CD4-positive, CD25-positive, alpha-beta regulatory T cell (primary cell): ENCODE measurements at regions not wholly inside any gene's neighbourhood (a gene's known extent, or its start where the extent isn't known, plus 50 kb on each side); places are given as distances from the start of the nearest gene placed in this dataset.

Source experiments
- ATAC-seq, 2 donors: fragments of 150-1000 bp; cut with Tn5 transposase; one replicate each; pipeline ENCODE4 v1.10.0; 2021; ENCODE audit warnings: low read depth in 2 of 2, moderate number of reproducible peaks in 2 of 2, moderate library complexity in 1 of 2
- DNase-seq, 3 donors: peaks; one replicate each; pipeline versions ENCODE4 v3.0.0 to v3.0.0-alpha.2; 2012 to 2022; ENCODE audit warnings: mixed read lengths in 1 of 3
- H3K27ac ChIP-seq: one replicate; pipeline ENCODE4 v1.7.0; 2013; ENCODE audit warnings: mild to moderate bottlenecking, low read length; ENCODE audit not compliant: insufficient read depth, poor library complexity, severe bottlenecking
- H3K27me3 ChIP-seq: one replicate; pipeline ENCODE4 v1.7.0; 2013; ENCODE audit warnings: low read length; ENCODE audit not compliant: control insufficient read depth, insufficient read depth
- H3K36me3 ChIP-seq: one replicate; pipeline ENCODE4 v1.7.0; 2013; ENCODE audit warnings: mild to moderate bottlenecking, low read length, moderate library complexity; ENCODE audit not compliant: control insufficient read depth, insufficient read depth
- H3K4me1 ChIP-seq: 2 replicates; pipeline ENCODE4 v1.7.0; 2013; ENCODE audit warnings: mild to moderate bottlenecking, low read length; ENCODE audit not compliant: insufficient read depth, control insufficient read depth, poor library complexity, severe bottlenecking
- H3K4me3 ChIP-seq: one replicate; pipeline ENCODE4 v1.7.0; 2013; ENCODE audit warnings: low read depth, mild to moderate bottlenecking, low read length, moderate library complexity
- H3K9me3 ChIP-seq, 2 experiments: 1 replicate in 1 of 2; 2 replicates in 1 of 2; pipeline ENCODE4 v1.7.0; 2013; ENCODE audit warnings: low read length in 2 of 2, mild to moderate bottlenecking in 1 of 2, moderate library complexity in 1 of 2; ENCODE audit not compliant: control insufficient read depth in 2 of 2
- H3K27ac Mint-ChIP-seq, 3 donors: one replicate each; pipeline ENCODE4 v1.8.0; 2020 to 2022; ENCODE audit warnings: mild to moderate bottlenecking in 3 of 3, mixed read lengths in 3 of 3, moderate library complexity in 2 of 3
- H3K27me3 Mint-ChIP-seq: one replicate; pipeline ENCODE4 v1.8.0; 2022; ENCODE audit warnings: mild to moderate bottlenecking, mixed read lengths
- H3K36me3 Mint-ChIP-seq: one replicate; pipeline ENCODE4 v1.8.0; 2020; ENCODE audit warnings: mixed read lengths
- H3K4me1 Mint-ChIP-seq, 4 donors: one replicate each; pipeline ENCODE4 v1.8.0; 2020 to 2022; ENCODE audit warnings: mixed read lengths in 4 of 4, mild to moderate bottlenecking in 1 of 4
- H3K4me3 Mint-ChIP-seq, 4 donors: one replicate each; pipeline ENCODE4 v1.8.0; 2020 to 2022; ENCODE audit warnings: mild to moderate bottlenecking in 4 of 4, mixed read lengths in 4 of 4, moderate library complexity in 3 of 4
- H3K9me3 Mint-ChIP-seq, 7 donors: one replicate each; pipeline ENCODE4 v1.8.0; 2020 to 2022; ENCODE audit warnings: mixed read lengths in 7 of 7, mild to moderate bottlenecking in 3 of 7, moderate library complexity in 2 of 7

DNA sequence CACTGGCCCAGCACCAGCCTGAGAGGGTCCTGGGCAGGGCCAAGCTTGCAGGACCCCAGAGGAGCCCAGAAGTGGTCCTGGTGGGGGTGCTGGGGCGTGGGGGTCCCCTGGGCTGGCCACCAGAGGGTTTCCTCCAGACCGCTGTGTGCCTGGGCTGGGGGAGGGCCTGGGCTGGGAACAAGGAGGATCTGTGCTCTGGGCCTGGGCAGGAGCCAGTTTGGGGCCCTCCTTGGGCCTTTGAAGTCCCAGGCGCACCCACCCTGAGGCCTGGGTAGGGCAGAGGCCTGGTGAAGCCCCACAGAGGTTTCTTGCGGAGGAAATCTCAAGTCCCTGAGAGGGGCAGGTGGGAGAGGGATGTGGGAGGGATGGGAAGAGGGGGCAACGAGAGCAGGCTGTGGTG is 63.4 kb upstream of the GPC1 start:
- no peak for DNase-seq

GRCh38 chr2:240373289-240373885 is 62.1 kb upstream of the GPC1 start:
- Mint-ChIP-seq H3K27me3 (peaks cover 4% of the 10 kb centered on the region), H3K36me3 (no peaks in the 10 kb centered on the region), H3K4me1 (no peaks in the 10 kb centered on the region), H3K9me3 (no peaks in the 10 kb centered on the region), H3K4me3 (no peak overlapping the region), H3K27ac (no peak overlapping the region)
- H3K36me3 ChIP-seq, result no peaks in the 10 kb centered on the region
- ATAC-seq, result no peak
- H3K4me1 ChIP-seq, result no peaks in the 10 kb centered on the region
- no peak overlapping the region for H3K27ac ChIP-seq
- no peak for DNase-seq
- no peaks in the 10 kb centered on the region for H3K27me3 ChIP-seq
- no peak overlapping the region for H3K4me3 ChIP-seq
- H3K9me3 ChIP-seq, result no peaks in the 10 kb centered on the region

More for the DNA sequence above, 63.4 kb upstream of the GPC1 start:
- peaks cover 4% of the 10 kb centered on the region for H3K27me3 Mint-ChIP-seq
- Histone ChIP-seq H3K4me3 (no peak overlapping the region), H3K27ac (no peak overlapping the region), H3K27me3 (no peaks in the 10 kb centered on the region), H3K36me3 (no peaks in the 10 kb centered on the region), H3K9me3 (no peaks in the 10 kb centered on the region), H3K4me1 (no peaks in the 10 kb centered on the region)
- H3K36me3 Mint-ChIP-seq, result no peaks in the 10 kb centered on the region
- no peak overlapping the region for H3K4me3 Mint-ChIP-seq
- H3K27ac Mint-ChIP-seq, result no peak overlapping the region
- H3K9me3 Mint-ChIP-seq, result no peaks in the 10 kb centered on the region
- H3K4me1 Mint-ChIP-seq, result no peaks in the 10 kb centered on the region
- ATAC-seq, result no peak

GRCh38 chr2:240374085-240374907 is 61.2 kb upstream of the GPC1 start:
- Mint-ChIP-seq H3K27me3 (peaks cover 4% of the 10 kb centered on the region), H3K9me3 (no peaks in the 10 kb centered on the region)
- no peak for ATAC-seq

GRCh38 chr2:240375024-240375645 is 60.3 kb upstream of the GPC1 start:
- Mint-ChIP-seq H3K9me3 (peaks cover 0 to 2% (median 0%) of the 10 kb centered on the region in 7 donors), H3K4me3 (no peak overlapping the region), H3K27ac (no peak overlapping the region), H3K4me1 (no peaks in the 10 kb centered on the region), H3K36me3 (no peaks in the 10 kb centered on the region), H3K27me3 (peaks cover 4% of the 10 kb centered on the region)
- Histone ChIP-seq H3K27me3 (no peaks in the 10 kb centered on the region), H3K4me1 (no peaks in the 10 kb centered on the region), H3K36me3 (no peaks in the 10 kb centered on the region), H3K27ac (no peak overlapping the region), H3K9me3 (no peaks in the 10 kb centered on the region), H3K4me3 (no peak overlapping the region)
- no peak for ATAC-seq
- no peak for DNase-seq

More at GRCh38 chr2:240374085-240374907, 61.2 kb upstream of the GPC1 start:
- Mint-ChIP-seq H3K4me1 (no peaks in the 10 kb centered on the region), H3K27ac (no peak overlapping the region), H3K36me3 (no peaks in the 10 kb centered on the region), H3K4me3 (no peak overlapping the region)
- Histone ChIP-seq H3K36me3 (no peaks in the 10 kb centered on the region), H3K4me1 (no peaks in the 10 kb centered on the region), H3K4me3 (no peak overlapping the region), H3K9me3 (no peaks in the 10 kb centered on the region), H3K27me3 (no peaks in the 10 kb centered on the region), H3K27ac (no peak overlapping the region)
- DNase-seq, result no peak

DNA sequence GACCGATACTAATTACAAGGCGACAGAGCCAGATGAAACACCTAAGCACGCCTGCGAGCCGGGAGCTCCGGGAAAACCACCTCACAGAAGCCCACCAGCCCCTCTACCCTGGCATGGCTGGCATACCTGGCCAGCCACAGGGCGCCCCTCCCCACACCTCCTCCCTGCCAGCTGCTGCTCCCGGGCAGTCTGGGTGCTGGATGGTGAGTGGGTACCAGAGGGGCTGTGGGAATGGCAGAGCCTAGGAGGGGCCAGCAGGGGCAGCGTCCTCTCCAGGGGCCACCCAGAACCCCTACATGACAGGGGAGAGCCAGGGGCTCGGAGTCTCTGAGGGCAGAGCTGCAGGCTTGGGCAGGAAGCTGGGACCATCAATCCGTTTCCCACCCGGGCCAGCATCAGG is 58.7 kb upstream of the GPC1 start:
- H3K36me3 ChIP-seq, result no peaks in the 10 kb centered on the region
- no peaks in the 10 kb centered on the region for H3K27me3 ChIP-seq
- no peak overlapping the region for H3K4me3 ChIP-seq
- Mint-ChIP-seq H3K27ac (no peak overlapping the region), H3K27me3 (peaks cover 4% of the 10 kb centered on the region), H3K36me3 (no peaks in the 10 kb centered on the region), H3K9me3 (peaks cover 0 to 2% (median 0%) of the 10 kb centered on the region in 7 donors), H3K4me3 (no peak overlapping the region), H3K4me1 (no peaks in the 10 kb centered on the region)
- ATAC-seq (no peak), DNase-seq (no peak)
- H3K27ac ChIP-seq, result no peak overlapping the region
- no peaks in the 10 kb centered on the region for H3K4me1 ChIP-seq
- no peaks in the 10 kb centered on the region for H3K9me3 ChIP-seq

GRCh38 chr2:240377366-240377765 is 58.1 kb upstream of the GPC1 start:
- no peak overlapping the region for H3K27ac Mint-ChIP-seq
- no peak overlapping the region for H3K4me3 ChIP-seq
- H3K27ac ChIP-seq, result no peak overlapping the region
- no peaks in the 10 kb centered on the region for H3K4me1 Mint-ChIP-seq
- no peak for DNase-seq
- peaks cover 4% of the 10 kb centered on the region for H3K27me3 Mint-ChIP-seq
- peaks cover 0 to 2% (median 0%) of the 10 kb centered on the region in 7 donors for H3K9me3 Mint-ChIP-seq
- H3K4me3 Mint-ChIP-seq, result no peak overlapping the region
- no peaks in the 10 kb centered on the region for H3K9me3 ChIP-seq
- no peaks in the 10 kb centered on the region for H3K27me3 ChIP-seq
- H3K36me3 ChIP-seq, result no peaks in the 10 kb centered on the region
- no peaks in the 10 kb centered on the region for H3K36me3 Mint-ChIP-seq
- no peak for ATAC-seq
- H3K4me1 ChIP-seq, result no peaks in the 10 kb centered on the region

DNA sequence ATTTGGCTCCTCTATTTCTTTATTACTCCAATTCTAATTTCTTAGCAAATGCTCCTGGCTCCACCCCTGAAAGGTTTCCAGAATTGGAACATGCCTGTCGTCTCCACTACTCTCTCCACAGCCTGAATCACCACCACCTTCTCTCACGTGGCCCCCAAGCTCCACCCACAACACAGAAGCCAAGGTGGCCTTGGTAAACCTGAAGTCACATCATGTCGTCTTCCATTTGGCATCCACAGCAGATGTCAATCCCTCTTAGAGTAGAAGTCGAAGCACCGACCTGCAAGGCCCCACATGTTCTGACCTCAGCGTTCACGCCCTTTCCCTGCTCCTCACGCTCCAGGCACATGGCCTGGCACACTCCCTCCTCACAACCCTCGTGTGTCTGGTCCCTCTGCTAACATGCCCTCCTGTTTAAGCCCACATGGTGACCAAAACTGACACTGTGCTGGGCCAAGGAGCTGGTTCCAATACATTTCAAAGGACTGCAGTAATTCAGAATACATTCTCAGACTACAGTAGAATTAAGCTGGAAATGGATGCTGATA is 56.3 kb upstream of the GPC1 start:
- Histone ChIP-seq H3K27ac (no peak overlapping the region), H3K9me3 (no peaks in the 10 kb centered on the region), H3K4me3 (no peak overlapping the region), H3K36me3 (no peaks in the 10 kb centered on the region), H3K4me1 (no peaks in the 10 kb centered on the region), H3K27me3 (no peaks in the 10 kb centered on the region)
- Mint-ChIP-seq H3K27ac (no peak overlapping the region), H3K4me1 (no peaks in the 10 kb centered on the region), H3K9me3 (peaks cover 0 to 2% (median 0%) of the 10 kb centered on the region in 7 donors), H3K36me3 (no peaks in the 10 kb centered on the region), H3K27me3 (peaks cover 4% of the 10 kb centered on the region), H3K4me3 (no peak overlapping the region)
- ATAC-seq (no peak), DNase-seq (no peak)
